Natural killer cell (primary cell): ENCODE measurements at regions not wholly inside any gene's neighbourhood (a gene's known extent, or its start where the extent isn't known, plus 50 kb on each side); places are given as distances from the start of the nearest gene placed in this dataset.

ENCODE experiments used
- ATAC-seq, 3 donors: fragments of 150-1000 bp in 2 of 3; fragments of 200-7000 bp in 1 of 3; cut with Tn5 transposase; 1 replicate in 1 of 3; 2 replicates in 2 of 3; pipeline ENCODE4 v1.10.0; 2021; ENCODE audit warnings: mild to moderate bottlenecking in 2 of 3, moderate library complexity in 2 of 3
- DNase-seq, 2 donors: peaks; one replicate each; pipeline versions ENCODE4 v3.0.0 to v3.0.0-alpha.2; 2013 to 2021; ENCODE audit warnings: mixed read lengths in 1 of 2
- H3K27ac ChIP-seq: one replicate; pipeline ENCODE4 v1.5.1; 2013; ENCODE audit warnings: mild to moderate bottlenecking, low read length
- H3K27me3 ChIP-seq: one replicate; pipeline ENCODE4 v1.6.1; 2013; ENCODE audit warnings: low read length; ENCODE audit not compliant: control insufficient read depth, insufficient read depth
- H3K36me3 ChIP-seq: one replicate; pipeline ENCODE4 v1.6.1; 2013; ENCODE audit warnings: low read length; ENCODE audit not compliant: control insufficient read depth, insufficient read depth
- H3K4me1 ChIP-seq: one replicate; pipeline ENCODE4 v1.6.1; 2013; ENCODE audit warnings: low read length; ENCODE audit not compliant: control insufficient read depth, insufficient read depth
- H3K4me3 ChIP-seq: one replicate; pipeline ENCODE4 v1.5.1; 2013; ENCODE audit warnings: low read length
- H3K9me3 ChIP-seq: one replicate; pipeline ENCODE4 v1.6.1; 2013; ENCODE audit warnings: low read length; ENCODE audit not compliant: control insufficient read depth, insufficient read depth
- H3K27ac Mint-ChIP-seq, 2 donors: one replicate each; pipeline ENCODE4 v1.8.0; 2022; ENCODE audit warnings: mild to moderate bottlenecking in 2 of 2, mixed read lengths in 2 of 2, moderate library complexity in 1 of 2
- H3K27me3 Mint-ChIP-seq, 2 donors: one replicate each; pipeline ENCODE4 v1.8.0; 2022; ENCODE audit warnings: low read depth in 2 of 2, mixed read lengths in 2 of 2
- H3K36me3 Mint-ChIP-seq: one replicate; pipeline ENCODE4 v1.8.0; 2022; ENCODE audit warnings: mixed read lengths
- H3K4me1 Mint-ChIP-seq, 2 donors: one replicate each; pipeline ENCODE4 v1.8.0; 2022; ENCODE audit warnings: mixed read lengths in 2 of 2
- H3K4me3 Mint-ChIP-seq: one replicate; pipeline ENCODE4 v1.8.0; 2022; ENCODE audit warnings: mild to moderate bottlenecking, moderate library complexity, mixed read lengths
- H3K9me3 Mint-ChIP-seq, 2 donors: one replicate each; pipeline ENCODE4 v1.8.0; 2022; ENCODE audit warnings: mixed read lengths in 2 of 2
- WGBS: methylation state at CpG from one replicate; pipeline ENCODE4 v1.1.7; 2013; ENCODE audit warnings: missing lambda C conversion rate; ENCODE audit not compliant: insufficient coverage; 5-methylcytosine and 5-hydroxymethylcytosine counted together
- intact Hi-C: fragments of 100-400 bp; cut with micrococcal nuclease; formaldehyde crosslinking; loops from one replicate; pipeline ENCODE4 v1.14.2; 2022
- TF ChIP-seq, protein P1 (sequence below): fragments of 200-600 bp; IDR thresholded peaks from one replicate; pipeline ENCODE4 v1.8.0; 2022; ENCODE audit warnings: antibody characterized with exemption

DNA sequence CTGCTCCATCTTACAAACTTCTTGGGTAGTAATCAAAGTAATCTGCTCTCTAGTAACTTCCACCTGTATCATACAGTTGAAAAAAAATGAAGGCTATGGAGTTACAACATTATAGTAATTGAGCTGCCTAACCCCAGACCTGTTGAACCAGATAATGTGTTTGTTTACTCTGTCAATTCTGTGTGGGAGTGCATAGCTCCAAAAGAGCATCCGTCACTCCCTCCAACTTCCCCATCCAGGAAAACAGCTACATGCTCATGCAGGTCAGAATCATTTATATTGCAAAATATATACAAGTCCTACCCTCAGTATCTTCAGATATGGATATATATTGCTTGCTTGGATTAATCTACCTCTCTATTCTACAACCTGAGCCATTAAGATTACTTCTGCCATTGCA, 244.0 kb upstream of the ANO5 start:
- Mint-ChIP-seq H3K27ac (no peak overlapping the region), H3K36me3 (no peaks in the 10 kb centered on the region), H3K9me3 (peaks cover 7 to 18% of the 10 kb centered on the region in 2 donors), H3K27me3 (no peaks in the 10 kb centered on the region), H3K4me1 (no peaks in the 10 kb centered on the region), H3K4me3 (no peak overlapping the region)
- Histone ChIP-seq H3K27me3 (no peaks in the 10 kb centered on the region), H3K4me1 (no peaks in the 10 kb centered on the region), H3K27ac (no peak overlapping the region), H3K9me3 (peaks cover 7% of the 10 kb centered on the region), H3K4me3 (no peak overlapping the region), H3K36me3 (no peaks in the 10 kb centered on the region)
- ATAC-seq (no peak), DNase-seq (no peak)
- WGBS, result 80% methylated on average over 1 of the region's 1 CpG
- intact Hi-C loops, result no loop called here
- TF ChIP-seq, protein P1, sequence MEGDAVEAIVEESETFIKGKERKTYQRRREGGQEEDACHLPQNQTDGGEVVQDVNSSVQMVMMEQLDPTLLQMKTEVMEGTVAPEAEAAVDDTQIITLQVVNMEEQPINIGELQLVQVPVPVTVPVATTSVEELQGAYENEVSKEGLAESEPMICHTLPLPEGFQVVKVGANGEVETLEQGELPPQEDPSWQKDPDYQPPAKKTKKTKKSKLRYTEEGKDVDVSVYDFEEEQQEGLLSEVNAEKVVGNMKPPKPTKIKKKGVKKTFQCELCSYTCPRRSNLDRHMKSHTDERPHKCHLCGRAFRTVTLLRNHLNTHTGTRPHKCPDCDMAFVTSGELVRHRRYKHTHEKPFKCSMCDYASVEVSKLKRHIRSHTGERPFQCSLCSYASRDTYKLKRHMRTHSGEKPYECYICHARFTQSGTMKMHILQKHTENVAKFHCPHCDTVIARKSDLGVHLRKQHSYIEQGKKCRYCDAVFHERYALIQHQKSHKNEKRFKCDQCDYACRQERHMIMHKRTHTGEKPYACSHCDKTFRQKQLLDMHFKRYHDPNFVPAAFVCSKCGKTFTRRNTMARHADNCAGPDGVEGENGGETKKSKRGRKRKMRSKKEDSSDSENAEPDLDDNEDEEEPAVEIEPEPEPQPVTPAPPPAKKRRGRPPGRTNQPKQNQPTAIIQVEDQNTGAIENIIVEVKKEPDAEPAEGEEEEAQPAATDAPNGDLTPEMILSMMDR, result no peak

DNA sequence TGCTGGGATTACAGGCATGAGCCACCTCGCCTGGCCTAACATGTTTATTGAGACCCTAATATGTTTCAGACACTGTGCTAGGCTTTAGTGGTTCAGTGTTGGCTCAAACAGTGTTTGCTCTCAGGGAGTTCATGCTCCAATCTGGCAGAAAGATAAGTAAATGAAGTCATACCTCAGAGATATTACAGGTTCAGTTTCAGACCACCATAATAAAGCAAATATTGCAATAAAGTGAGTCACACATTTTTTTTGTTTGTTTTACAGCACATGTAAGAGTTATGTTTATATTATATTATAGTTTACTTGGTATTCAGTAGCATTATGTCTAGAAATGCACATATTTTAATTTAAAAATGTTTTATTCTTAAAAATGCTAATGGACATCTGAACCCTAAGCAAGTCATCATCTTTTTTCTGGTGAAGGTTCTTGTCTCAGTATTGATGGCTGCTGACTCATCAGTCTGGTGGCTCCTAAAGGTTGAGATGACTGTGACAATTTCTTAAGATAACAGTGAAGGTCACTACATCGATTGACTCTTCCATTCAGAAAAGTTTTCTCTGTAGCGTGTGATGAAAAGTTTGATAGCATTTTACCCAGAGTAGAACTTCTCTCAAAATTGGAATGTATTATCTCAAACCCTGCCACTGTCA, 243.0 kb upstream of the ANO5 start:
- Histone ChIP-seq H3K9me3 (peaks cover 7% of the 10 kb centered on the region), H3K27me3 (no peaks in the 10 kb centered on the region), H3K4me1 (no peaks in the 10 kb centered on the region), H3K27ac (no peak overlapping the region), H3K36me3 (no peaks in the 10 kb centered on the region), H3K4me3 (no peak overlapping the region)
- H3K27ac Mint-ChIP-seq, result no peak overlapping the region
- ATAC-seq (no peak), DNase-seq (no peak)
- no peaks in the 10 kb centered on the region for H3K27me3 Mint-ChIP-seq
- WGBS, result 77% methylated on average over 3 of the region's 3 CpGs
- no peak overlapping the region for H3K4me3 Mint-ChIP-seq
- H3K4me1 Mint-ChIP-seq, result no peaks in the 10 kb centered on the region
- peaks cover 8 to 25% of the 10 kb centered on the region in 2 donors for H3K9me3 Mint-ChIP-seq
- intact Hi-C loops, result no loop called here
- TF ChIP-seq, protein P1, result no peak
- H3K36me3 Mint-ChIP-seq, result no peaks in the 10 kb centered on the region

DNA sequence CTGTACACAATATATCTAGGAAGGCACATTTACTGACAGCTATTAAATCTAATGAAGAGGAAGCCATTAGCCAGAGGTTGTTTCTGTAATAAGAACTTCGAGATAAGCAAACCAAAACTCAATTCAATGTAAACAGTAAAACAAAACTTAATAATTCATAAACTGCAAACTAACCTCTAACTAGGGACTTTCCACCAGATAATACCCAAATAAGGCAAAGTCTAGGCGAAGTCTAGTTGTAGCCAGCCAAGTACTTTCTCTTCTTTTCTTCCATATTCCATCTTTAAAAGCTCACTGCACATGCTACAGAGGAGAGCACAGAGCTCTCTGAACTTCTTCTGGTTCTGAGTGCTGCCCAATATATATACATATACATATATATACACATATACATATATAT, 229.9 kb upstream of the ANO5 start:
- no peak overlapping the region for H3K4me3 Mint-ChIP-seq
- H3K36me3 ChIP-seq, result no peaks in the 10 kb centered on the region
- no peaks in the 10 kb centered on the region for H3K4me1 ChIP-seq
- intact Hi-C loops, result no loop called here
- H3K27ac Mint-ChIP-seq, result no peak overlapping the region
- no peaks in the 10 kb centered on the region for H3K4me1 Mint-ChIP-seq
- H3K27me3 ChIP-seq, result no peaks in the 10 kb centered on the region
- peaks cover 12 to 24% of the 10 kb centered on the region in 2 donors for H3K9me3 Mint-ChIP-seq
- H3K27ac ChIP-seq, result no peak overlapping the region
- TF ChIP-seq, protein P1, result no peak
- H3K9me3 ChIP-seq, result no peaks in the 10 kb centered on the region
- H3K27me3 Mint-ChIP-seq, result no peaks in the 10 kb centered on the region
- DNase-seq (no peak), ATAC-seq (no peak)
- no peak overlapping the region for H3K4me3 ChIP-seq
- H3K36me3 Mint-ChIP-seq, result no peaks in the 10 kb centered on the region
- 35% methylated on average over 2 of the region's 2 CpGs for WGBS

- DNase-seq, result no peak
- Mint-ChIP-seq H3K4me1 (no peaks in the 10 kb centered on the region), H3K36me3 (no peaks in the 10 kb centered on the region), H3K9me3 (peaks cover 8 to 15% of the 10 kb centered on the region in 2 donors), H3K4me3 (no peak overlapping the region), H3K27me3 (no peaks in the 10 kb centered on the region), H3K27ac (no peak overlapping the region)
- WGBS, result 68% methylated on average over 4 of the region's 5 CpGs
- H3K4me3 ChIP-seq, result no peak overlapping the region
- H3K9me3 ChIP-seq, result no peaks in the 10 kb centered on the region
- H3K4me1 ChIP-seq, result no peaks in the 10 kb centered on the region
- no peak for ATAC-seq
- H3K36me3 ChIP-seq, result no peaks in the 10 kb centered on the region
- no peak overlapping the region for H3K27ac ChIP-seq
- intact Hi-C loops, result no loop called here
- no peaks in the 10 kb centered on the region for H3K27me3 ChIP-seq
- TF ChIP-seq, protein P1, result no peak
Observed at GRCh38 chr11:21965221-21965620, 227.7 kb upstream of the ANO5 start.
